Upper lobe of left lung (tissue), 4 donors: ENCODE measurements at regions not wholly inside any gene's neighbourhood (a gene's known extent, or its start where the extent isn't known, plus 50 kb on each side); places are given as distances from the start of the nearest gene placed in this dataset.

ENCODE experiments used
- POLR2A ChIP-seq, 4 donors: fragments of 450-650 bp; IDR thresholded peaks; one replicate each; pipeline ENCODE4 v1.5.1; 2016 to 2017; ENCODE audit warnings: antibody characterized with exemption in 4 of 4, mild to moderate bottlenecking in 2 of 4
- TF ChIP-seq, protein P1 (sequence below), 6 experiments: fragments of 450-650 bp in 4 of 6; fragments of 200-600 bp in 2 of 6; sonication (generic) in 2 of 6; IDR thresholded peaks; one replicate each; pipeline ENCODE4 v1.5.1; 2016 to 2019; ENCODE audit warnings: antibody characterized with exemption in 6 of 6

- TF ChIP-seq, protein P1, sequence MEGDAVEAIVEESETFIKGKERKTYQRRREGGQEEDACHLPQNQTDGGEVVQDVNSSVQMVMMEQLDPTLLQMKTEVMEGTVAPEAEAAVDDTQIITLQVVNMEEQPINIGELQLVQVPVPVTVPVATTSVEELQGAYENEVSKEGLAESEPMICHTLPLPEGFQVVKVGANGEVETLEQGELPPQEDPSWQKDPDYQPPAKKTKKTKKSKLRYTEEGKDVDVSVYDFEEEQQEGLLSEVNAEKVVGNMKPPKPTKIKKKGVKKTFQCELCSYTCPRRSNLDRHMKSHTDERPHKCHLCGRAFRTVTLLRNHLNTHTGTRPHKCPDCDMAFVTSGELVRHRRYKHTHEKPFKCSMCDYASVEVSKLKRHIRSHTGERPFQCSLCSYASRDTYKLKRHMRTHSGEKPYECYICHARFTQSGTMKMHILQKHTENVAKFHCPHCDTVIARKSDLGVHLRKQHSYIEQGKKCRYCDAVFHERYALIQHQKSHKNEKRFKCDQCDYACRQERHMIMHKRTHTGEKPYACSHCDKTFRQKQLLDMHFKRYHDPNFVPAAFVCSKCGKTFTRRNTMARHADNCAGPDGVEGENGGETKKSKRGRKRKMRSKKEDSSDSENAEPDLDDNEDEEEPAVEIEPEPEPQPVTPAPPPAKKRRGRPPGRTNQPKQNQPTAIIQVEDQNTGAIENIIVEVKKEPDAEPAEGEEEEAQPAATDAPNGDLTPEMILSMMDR (IDR thresholded peaks at IDR 0.05), result peak; percentile 44 to 82 (median 70)
- TF ChIP-seq POLR2A (IDR thresholded peaks at IDR 0.05), result no peak
Measured at GRCh38 chr12:127381043-127381668, 885.8 kb upstream of the TMEM132C start.
